ENCODE measurements at regions not wholly inside any gene's neighbourhood (a gene's known extent, or its start where the extent isn't known, plus 50 kb on each side); places are given as distances from the start of the nearest gene placed in this dataset.
A peak's percentile ranks its signal among the peaks of the same experiment; 100 is the strongest.

DNA sequence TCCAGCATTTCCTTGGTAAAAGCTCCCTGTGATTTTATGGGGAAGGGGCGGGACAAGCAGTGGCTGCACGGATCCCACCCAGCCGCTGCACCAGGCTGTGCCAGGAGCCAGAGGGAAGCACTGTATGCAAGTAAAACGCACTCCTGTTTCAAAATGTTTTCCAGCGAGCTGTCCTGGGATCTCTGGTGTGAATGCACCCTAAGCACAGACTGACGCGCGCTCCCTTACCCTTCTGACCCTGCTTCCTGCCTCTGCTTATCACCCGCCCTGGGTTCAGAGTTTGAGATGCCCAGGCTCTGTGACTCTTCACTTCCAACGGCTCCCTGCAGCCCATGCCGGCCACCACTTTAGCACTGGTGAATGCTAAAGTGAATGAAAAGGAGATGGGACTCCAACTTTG, 131.2 kb downstream of the RHOU start (continued):
- peak; percentile 35; the same call in 1 of the 2 replicates for TF ChIP-seq ZFX (CRISPR knock-in tag; IDR thresholded peaks at IDR 0.05; ENCODE audit: low read depth)
- TF ChIP-seq RXRA (CRISPR knock-in tag; IDR thresholded peaks at IDR 0.05) = peak; percentile 53; the same call in 1 of the 2 replicates
- TF ChIP-seq GPN1 (CRISPR knock-in tag; IDR thresholded peaks at IDR 0.05; ENCODE audit: borderline replicate concordance) = no peak
- no peak; the same call in 1 of the 2 replicates for TF ChIP-seq ZNF264 (CRISPR knock-in tag; IDR thresholded peaks at IDR 0.05)
- TF ChIP-seq ZNF589 (CRISPR knock-in tag; conservative IDR thresholded peaks at IDR 0.05) = no peak
- no peak for TF ChIP-seq ZNF773 (CRISPR knock-in tag; IDR thresholded peaks at IDR 0.05; ENCODE audit: borderline replicate concordance)
- no peak for TF ChIP-seq ZBTB1 (CRISPR knock-in tag; IDR thresholded peaks at IDR 0.05; ENCODE audit: borderline replicate concordance)
- no peak for TF ChIP-seq JARID2 (CRISPR knock-in tag; IDR thresholded peaks at IDR 0.05; ENCODE audit: insufficient replicate concordance)
- no peak for TF ChIP-seq KMT2B (CRISPR knock-in tag; IDR thresholded peaks at IDR 0.05)
- no peak for TF ChIP-seq MTF1 (CRISPR knock-in tag; IDR thresholded peaks at IDR 0.05)
- TF ChIP-seq SAP130 (CRISPR knock-in tag; IDR thresholded peaks at IDR 0.05; ENCODE audit: low read depth) = 0 out of 2 replicates have a peak, but pooled peaks have one; percentile 31
- no peak for TF ChIP-seq ZBTB7B (CRISPR knock-in tag; IDR thresholded peaks at IDR 0.05)
- no peak for TF ChIP-seq AGO2 (optimal IDR thresholded peaks at IDR 0.05; ENCODE audit: low read depth, low read length)
- TF ChIP-seq MED13 (CRISPR knock-in tag; IDR thresholded peaks at IDR 0.05) = no peak
- peak; percentile 62; the same call in 1 of the 2 replicates for TF ChIP-seq HOXA3 (CRISPR knock-in tag; IDR thresholded peaks at IDR 0.05)
- TF ChIP-seq KLF6 (CRISPR knock-in tag; IDR thresholded peaks at IDR 0.05) = no peak
- TF ChIP-seq, protein P1, sequence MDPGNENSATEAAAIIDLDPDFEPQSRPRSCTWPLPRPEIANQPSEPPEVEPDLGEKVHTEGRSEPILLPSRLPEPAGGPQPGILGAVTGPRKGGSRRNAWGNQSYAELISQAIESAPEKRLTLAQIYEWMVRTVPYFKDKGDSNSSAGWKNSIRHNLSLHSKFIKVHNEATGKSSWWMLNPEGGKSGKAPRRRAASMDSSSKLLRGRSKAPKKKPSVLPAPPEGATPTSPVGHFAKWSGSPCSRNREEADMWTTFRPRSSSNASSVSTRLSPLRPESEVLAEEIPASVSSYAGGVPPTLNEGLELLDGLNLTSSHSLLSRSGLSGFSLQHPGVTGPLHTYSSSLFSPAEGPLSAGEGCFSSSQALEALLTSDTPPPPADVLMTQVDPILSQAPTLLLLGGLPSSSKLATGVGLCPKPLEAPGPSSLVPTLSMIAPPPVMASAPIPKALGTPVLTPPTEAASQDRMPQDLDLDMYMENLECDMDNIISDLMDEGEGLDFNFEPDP (CRISPR knock-in tag; conservative IDR thresholded peaks at IDR 0.05) = no peak
- TF ChIP-seq RARA (CRISPR knock-in tag; IDR thresholded peaks at IDR 0.05) = peak; percentile 83
- TF ChIP-seq, protein P2, sequence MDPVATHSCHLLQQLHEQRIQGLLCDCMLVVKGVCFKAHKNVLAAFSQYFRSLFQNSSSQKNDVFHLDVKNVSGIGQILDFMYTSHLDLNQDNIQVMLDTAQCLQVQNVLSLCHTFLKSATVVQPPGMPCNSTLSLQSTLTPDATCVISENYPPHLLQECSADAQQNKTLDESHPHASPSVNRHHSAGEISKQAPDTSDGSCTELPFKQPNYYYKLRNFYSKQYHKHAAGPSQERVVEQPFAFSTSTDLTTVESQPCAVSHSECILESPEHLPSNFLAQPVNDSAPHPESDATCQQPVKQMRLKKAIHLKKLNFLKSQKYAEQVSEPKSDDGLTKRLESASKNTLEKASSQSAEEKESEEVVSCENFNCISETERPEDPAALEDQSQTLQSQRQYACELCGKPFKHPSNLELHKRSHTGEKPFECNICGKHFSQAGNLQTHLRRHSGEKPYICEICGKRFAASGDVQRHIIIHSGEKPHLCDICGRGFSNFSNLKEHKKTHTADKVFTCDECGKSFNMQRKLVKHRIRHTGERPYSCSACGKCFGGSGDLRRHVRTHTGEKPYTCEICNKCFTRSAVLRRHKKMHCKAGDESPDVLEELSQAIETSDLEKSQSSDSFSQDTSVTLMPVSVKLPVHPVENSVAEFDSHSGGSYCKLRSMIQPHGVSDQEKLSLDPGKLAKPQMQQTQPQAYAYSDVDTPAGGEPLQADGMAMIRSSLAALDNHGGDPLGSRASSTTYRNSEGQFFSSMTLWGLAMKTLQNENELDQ (CRISPR knock-in tag; IDR thresholded peaks at IDR 0.05; ENCODE audit: borderline replicate concordance) = no peak
- 0 out of 2 replicates have a peak, but pooled peaks have one; percentile 7 for TF ChIP-seq SMC3 (IDR thresholded peaks at IDR 0.05; ENCODE audit: low read length)
- peak; percentile 59; the same call in 1 of the 2 replicates for TF ChIP-seq ZMYM3 (CRISPR knock-in tag; IDR thresholded peaks at IDR 0.05)
- TF ChIP-seq, protein P3, sequence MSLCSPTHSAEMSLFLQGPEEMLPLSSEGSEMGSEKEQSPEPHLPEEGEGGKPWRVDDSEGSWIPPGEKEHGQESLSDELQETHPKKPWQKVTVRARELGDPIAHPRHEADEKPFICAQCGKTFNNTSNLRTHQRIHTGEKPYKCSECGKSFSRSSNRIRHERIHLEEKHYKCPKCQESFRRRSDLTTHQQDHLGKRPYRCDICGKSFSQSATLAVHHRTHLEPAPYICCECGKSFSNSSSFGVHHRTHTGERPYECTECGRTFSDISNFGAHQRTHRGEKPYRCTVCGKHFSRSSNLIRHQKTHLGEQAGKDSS (CRISPR knock-in tag; IDR thresholded peaks at IDR 0.05; ENCODE audit: borderline replicate concordance, low read depth) = no peak; the same call in 1 of the 2 replicates
- TF ChIP-seq PHF5A (CRISPR knock-in tag; IDR thresholded peaks at IDR 0.05; ENCODE audit: low read depth, unreplicated experiment) = peak; percentile 38

All from HepG2 (cell line).